ENCODE measurements at regions not wholly inside any gene's neighbourhood (a gene's known extent, or its start where the extent isn't known, plus 50 kb on each side); places are given as distances from the start of the nearest gene placed in this dataset.

- Histone ChIP-seq H3K27me3 (ENCODE audit: insufficient read depth, low read length) (no peaks in the 10 kb centered on the region), H3K9me3 (ENCODE audit: control insufficient read depth in 1 of 2, insufficient read depth in 1 of 2, low read depth in 1 of 2, low read length in 2 of 2) (peaks cover 0 to 3% of the 10 kb centered on the region in 2 experiments; a peak in 2 of 4 replicates), H3K36me3 (ENCODE audit: control insufficient read depth in 1 of 2, insufficient read depth in 2 of 2, low read length in 2 of 2) (no peaks in the 10 kb centered on the region), H3K9me2 (ENCODE audit: insufficient read depth) (no peaks in the 10 kb centered on the region), H3K27ac (ENCODE audit: low read depth, low read length) (no peak overlapping the region), H3K4me3 (replicated peaks in 1 of 2; ENCODE audit: low read depth in 1 of 2, low read length in 2 of 2) (no peak overlapping the region), H3K4me2 (ENCODE audit: low read length) (no peak overlapping the region), H3K79me2 (ENCODE audit: insufficient read depth, low read length) (no peaks in the 10 kb centered on the region), H3K9ac (ENCODE audit: low read length) (no peak overlapping the region), H2AFZ (ENCODE audit: low read depth, low read length, poor library complexity, severe bottlenecking) (no peak overlapping the region), H4K20me1 (ENCODE audit: insufficient read depth) (no peaks in the 10 kb centered on the region), H3K4me1 (ENCODE audit: control insufficient read depth in 1 of 2, insufficient read depth in 2 of 2, low read length in 2 of 2) (no peaks in the 10 kb centered on the region)
- BruUV-seq (replicated peaks) = no TSS peak
- ChIA-PET POLR2A (no interaction called here), CTCF (no interaction called here), RAD21 (ENCODE audit: low non-redundant PET in 1 of 2, low total read pairs in 2 of 2, uncharacterized antibody in 2 of 2, unreplicated experiment in 2 of 2) (no interaction called here)
- TF ChIP-seq CTCF (IDR thresholded peaks at IDR 0.05 in 2 of 3, conservative IDR thresholded peaks at IDR 0.05 in 1 of 3; ENCODE audit: borderline replicate concordance in 1 of 3, insufficient read depth in 1 of 3, low read depth in 2 of 3, low read length in 2 of 3) (no peak), CBX3 (IDR thresholded peaks at IDR 0.05; ENCODE audit: low read depth) (no peak), POLR2AphosphoS5 (IDR thresholded peaks at IDR 0.05; ENCODE audit: low read depth, low read length) (no peak), SRF (IDR thresholded peaks at IDR 0.05; ENCODE audit: low read depth) (no peak), CEBPB (IDR thresholded peaks at IDR 0.05; ENCODE audit: low read depth) (no peak)
- intact Hi-C loops (cut with micrococcal nuclease) = no loop called here
- DNase-seq (ENCODE audit: low read depth, low spot score) (no peak), ATAC-seq (no peak)
Measured at GRCh38 chr1:5191470-5191869, 537.1 kb downstream of the AJAP1 start.

GRCh38 chr1:5189384-5189783, 535.0 kb downstream of the AJAP1 start:
- ATAC-seq (no peak), DNase-seq (ENCODE audit: low read depth, low spot score) (no peak)
- TF ChIP-seq SRF (IDR thresholded peaks at IDR 0.05; ENCODE audit: low read depth) = no peak
- TF ChIP-seq SIN3A (IDR thresholded peaks at IDR 0.05; ENCODE audit: low read depth) = no peak
- TF ChIP-seq EZH2 (IDR thresholded peaks at IDR 0.05) = no peak
- no peak for TF ChIP-seq POLR2AphosphoS5 (IDR thresholded peaks at IDR 0.05; ENCODE audit: low read depth, low read length)
- no peak for TF ChIP-seq CTCF (IDR thresholded peaks at IDR 0.05 in 2 of 3, conservative IDR thresholded peaks at IDR 0.05 in 1 of 3; ENCODE audit: borderline replicate concordance in 1 of 3, insufficient read depth in 1 of 3, low read depth in 2 of 3, low read length in 2 of 3)
- TF ChIP-seq JUND (IDR thresholded peaks at IDR 0.05) = no peak
- BruUV-seq (replicated peaks) = no TSS peak
- H3K9me3 ChIP-seq (ENCODE audit: control insufficient read depth in 1 of 2, insufficient read depth in 1 of 2, low read depth in 1 of 2, low read length in 2 of 2) = peaks cover 0 to 3% of the 10 kb centered on the region in 2 experiments; a peak in 2 of 4 replicates
- ChIA-PET RAD21 (ENCODE audit: low non-redundant PET in 1 of 2, low total read pairs in 2 of 2, uncharacterized antibody in 2 of 2, unreplicated experiment in 2 of 2) (no interaction called here), POLR2A (no interaction called here), CTCF (no interaction called here)
- no peaks in the 10 kb centered on the region for H3K4me1 ChIP-seq (ENCODE audit: control insufficient read depth in 1 of 2, insufficient read depth in 2 of 2, low read length in 2 of 2)
- intact Hi-C loops (cut with micrococcal nuclease) = no loop called here
- H3K36me3 ChIP-seq (ENCODE audit: control insufficient read depth in 1 of 2, insufficient read depth in 2 of 2, low read length in 2 of 2) = no peaks in the 10 kb centered on the region
- H3K4me2 ChIP-seq (ENCODE audit: low read length) = no peak overlapping the region
- no peaks in the 10 kb centered on the region for H4K20me1 ChIP-seq (ENCODE audit: insufficient read depth)
- H3K4me3 ChIP-seq (replicated peaks in 1 of 2; ENCODE audit: low read depth in 1 of 2, low read length in 2 of 2) = no peak overlapping the region
- no peaks in the 10 kb centered on the region for H3K9me2 ChIP-seq (ENCODE audit: insufficient read depth)
- no peak overlapping the region for H3K9ac ChIP-seq (ENCODE audit: low read length)
- H3K27ac ChIP-seq (ENCODE audit: low read depth, low read length) = no peak overlapping the region
- no peak overlapping the region for H2AFZ ChIP-seq (ENCODE audit: low read depth, low read length, poor library complexity, severe bottlenecking)
- no peaks in the 10 kb centered on the region for H3K79me2 ChIP-seq (ENCODE audit: insufficient read depth, low read length)
- no peaks in the 10 kb centered on the region for H3K27me3 ChIP-seq (ENCODE audit: insufficient read depth, low read length)

Data from HCT116 (cell line).